GM12864 (cell line): ENCODE measurements at regions not wholly inside any gene's neighbourhood (a gene's known extent, or its start where the extent isn't known, plus 50 kb on each side); places are given as distances from the start of the nearest gene placed in this dataset.

ENCODE experiments used
- DNase-seq: peaks from one replicate; pipeline ENCODE4 v3.0.0-alpha.2; 2011; ENCODE audit warnings: low read depth
- H3K4me3 ChIP-seq: 2 replicates; pipeline ENCODE4 v1.5.1; 2011; ENCODE audit warnings: mild to moderate bottlenecking, low read depth, low read length, control low read depth
- CTCF ChIP-seq: IDR thresholded peaks from 2 replicates; pipeline ENCODE4 v1.5.1; 2011; ENCODE audit warnings: low read depth, mild to moderate bottlenecking, moderate library complexity, low read length, control low read depth, inconsistent platforms; ENCODE audit errors: missing control alignments

GRCh38 chr11:134676516-134677287 lies 264.7 kb upstream of the B3GAT1 start:
- H3K4me3 ChIP-seq: no peak overlapping the region
- DNase-seq: no peak
- no peak for TF ChIP-seq CTCF

- TF ChIP-seq CTCF: no peak
- H3K4me3 ChIP-seq: no peak overlapping the region
- no peak for DNase-seq
Observed at GRCh38 chr11:134675983-134676382, 263.9 kb upstream of the B3GAT1 start.

- TF ChIP-seq CTCF: no peak
- no peak for DNase-seq
- H3K4me3 ChIP-seq: no peak overlapping the region
Observed at GRCh38 chr11:134674974-134675373, 262.9 kb upstream of the B3GAT1 start.

GRCh38 chr11:134670961-134671370 lies 258.9 kb upstream of the B3GAT1 start:
- H3K4me3 ChIP-seq: no peak overlapping the region
- no peak for DNase-seq
- TF ChIP-seq CTCF: no peak

GRCh38 chr11:134670247-134670782 lies 258.3 kb upstream of the B3GAT1 start:
- H3K4me3 ChIP-seq: no peak overlapping the region
- TF ChIP-seq CTCF: no peak
- DNase-seq: no peak

GRCh38 chr11:134669796-134670195 lies 257.8 kb upstream of the B3GAT1 start:
- H3K4me3 ChIP-seq: no peak overlapping the region

More at GRCh38 chr11:134669796-134670195, 257.8 kb upstream of the B3GAT1 start:
- TF ChIP-seq CTCF: no peak
- no peak for DNase-seq
